ENCODE measurements at regions not wholly inside any gene's neighbourhood (a gene's known extent, or its start where the extent isn't known, plus 50 kb on each side); places are given as distances from the start of the nearest gene placed in this dataset.

DNA sequence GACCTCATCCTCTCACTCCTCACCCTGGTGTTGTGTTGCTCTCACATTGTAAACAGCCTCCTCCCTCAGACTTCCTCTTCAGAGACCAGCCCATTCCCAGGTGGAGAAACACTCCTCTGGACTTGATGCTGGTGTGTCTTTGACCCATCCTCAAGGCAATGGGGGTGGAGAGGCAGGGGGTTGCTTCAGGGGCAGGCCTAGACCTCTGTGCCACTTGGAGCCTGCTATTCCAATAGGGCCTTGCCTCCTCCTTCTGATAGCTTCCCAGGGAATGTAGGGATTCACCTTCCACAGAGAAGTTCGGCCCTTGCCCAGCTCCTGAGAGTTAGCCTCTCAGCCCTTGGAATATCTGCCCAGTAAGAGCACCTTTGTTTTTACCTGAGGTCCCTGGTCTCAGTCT, 606.6 kb upstream of the CADM1 start:
- H3K36me3 ChIP-seq (ENCODE audit: control insufficient read depth, insufficient read depth, low read length): no peaks in the 10 kb centered on the region
- TF ChIP-seq CTCF (IDR thresholded peaks at IDR 0.05; ENCODE audit: insufficient read depth, low read length, poor library complexity, severe bottlenecking): no peak
- H3K4me3 ChIP-seq (replicated peaks; ENCODE audit: low read depth, low read length): no peak overlapping the region
- no peak for DNase-seq (ENCODE audit: extremely low read depth, insufficient read length)
- no peaks in the 10 kb centered on the region; the same call in 1 of the 2 replicates for H3K27me3 ChIP-seq (replicated peaks; ENCODE audit: control insufficient read depth, insufficient read depth, low read length)

- no peak for TF ChIP-seq CTCF (IDR thresholded peaks at IDR 0.05; ENCODE audit: insufficient read depth, low read length, poor library complexity, severe bottlenecking)
- Histone ChIP-seq H3K36me3 (ENCODE audit: control insufficient read depth, insufficient read depth, low read length) (no peaks in the 10 kb centered on the region), H3K27me3 (replicated peaks; ENCODE audit: control insufficient read depth, insufficient read depth, low read length) (no peaks in the 10 kb centered on the region; the same call in none of the 2 replicates), H3K4me3 (replicated peaks; ENCODE audit: low read depth, low read length) (no peak overlapping the region)
- DNase-seq (ENCODE audit: extremely low read depth, insufficient read length): no peak
Observed at GRCh38 chr11:116110356-116110755, 606.1 kb upstream of the CADM1 start.

DNA sequence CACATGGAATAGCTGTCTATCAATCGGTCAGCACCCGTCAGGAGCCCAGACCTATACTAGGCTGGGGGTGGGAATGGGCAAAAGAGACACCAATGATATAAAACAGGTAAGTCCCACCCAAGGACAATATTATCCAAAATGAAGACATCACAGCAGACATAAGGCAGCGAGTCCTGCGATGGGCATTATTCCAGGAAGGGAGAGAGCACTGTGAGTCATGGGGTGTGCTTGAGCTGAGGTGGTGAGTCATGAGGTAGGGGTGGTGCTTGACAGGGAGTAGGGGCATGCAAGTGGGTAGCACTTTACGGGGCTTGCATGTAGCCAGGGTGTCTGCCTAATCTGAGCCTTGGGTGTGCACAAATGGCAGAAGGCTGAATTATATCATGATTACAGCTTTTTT, 605.0 kb upstream of the CADM1 start:
- Histone ChIP-seq H3K36me3 (ENCODE audit: control insufficient read depth, insufficient read depth, low read length) (no peaks in the 10 kb centered on the region), H3K4me3 (replicated peaks; ENCODE audit: low read depth, low read length) (no peak overlapping the region), H3K27me3 (replicated peaks; ENCODE audit: control insufficient read depth, insufficient read depth, low read length) (no peaks in the 10 kb centered on the region; the same call in none of the 2 replicates)
- TF ChIP-seq CTCF (IDR thresholded peaks at IDR 0.05; ENCODE audit: insufficient read depth, low read length, poor library complexity, severe bottlenecking): no peak
- DNase-seq (ENCODE audit: extremely low read depth, insufficient read length): no peak

DNA sequence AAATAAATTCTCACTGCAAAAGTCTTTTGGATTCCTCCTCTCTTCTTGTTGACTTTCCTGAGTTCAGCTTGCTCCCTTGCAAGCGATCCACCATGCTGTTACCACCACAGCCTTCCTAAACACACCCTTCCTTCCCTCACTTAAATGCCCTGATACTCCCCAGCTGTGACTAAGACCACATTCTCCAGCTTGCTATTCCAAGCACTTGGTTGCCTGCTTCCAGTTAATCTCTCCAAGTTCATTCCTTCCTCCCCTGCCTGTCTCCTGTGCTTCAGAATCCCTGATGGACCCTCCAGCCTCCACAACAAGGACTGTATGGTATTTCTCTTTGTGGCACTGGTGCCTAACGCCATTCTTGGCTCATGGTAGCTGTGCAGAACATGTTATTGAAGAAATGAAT, 603.9 kb upstream of the CADM1 start:
- no peak for DNase-seq (ENCODE audit: extremely low read depth, insufficient read length)
- H3K27me3 ChIP-seq (replicated peaks; ENCODE audit: control insufficient read depth, insufficient read depth, low read length): no peaks in the 10 kb centered on the region; the same call in none of the 2 replicates
- H3K4me3 ChIP-seq (replicated peaks; ENCODE audit: low read depth, low read length): no peak overlapping the region
- TF ChIP-seq CTCF (IDR thresholded peaks at IDR 0.05; ENCODE audit: insufficient read depth, low read length, poor library complexity, severe bottlenecking): no peak
- no peaks in the 10 kb centered on the region for H3K36me3 ChIP-seq (ENCODE audit: control insufficient read depth, insufficient read depth, low read length)

GRCh38 chr11:116107229-116107628, 603.0 kb upstream of the CADM1 start:
- Histone ChIP-seq H3K36me3 (ENCODE audit: control insufficient read depth, insufficient read depth, low read length) (no peaks in the 10 kb centered on the region), H3K4me3 (replicated peaks; ENCODE audit: low read depth, low read length) (no peak overlapping the region), H3K27me3 (replicated peaks; ENCODE audit: control insufficient read depth, insufficient read depth, low read length) (no peaks in the 10 kb centered on the region; the same call in none of the 2 replicates)
- no peak for TF ChIP-seq CTCF (IDR thresholded peaks at IDR 0.05; ENCODE audit: insufficient read depth, low read length, poor library complexity, severe bottlenecking)
- DNase-seq (ENCODE audit: extremely low read depth, insufficient read length): no peak
